HL-60 (cell line): ENCODE measurements at regions not wholly inside any gene's neighbourhood (a gene's known extent, or its start where the extent isn't known, plus 50 kb on each side); places are given as distances from the start of the nearest gene placed in this dataset.

Experiments
- POLR2AphosphoS5 ChIP-seq: IDR thresholded peaks from 2 replicates; pipeline ENCODE4 v1.6.1; 2012; ENCODE audit warnings: low read depth
- TF ChIP-seq, protein P1 (sequence below): IDR thresholded peaks from one replicate; pipeline ENCODE4 v1.5.1; 2011; ENCODE audit warnings: low read length, control low read depth, inconsistent platforms; ENCODE audit not compliant: insufficient read depth
- TF ChIP-seq, protein P2 (sequence below): IDR thresholded peaks from 2 replicates; pipeline ENCODE4 v1.6.1; 2012; ENCODE audit warnings: low read depth; ENCODE audit not compliant: insufficient replicate concordance

DNA sequence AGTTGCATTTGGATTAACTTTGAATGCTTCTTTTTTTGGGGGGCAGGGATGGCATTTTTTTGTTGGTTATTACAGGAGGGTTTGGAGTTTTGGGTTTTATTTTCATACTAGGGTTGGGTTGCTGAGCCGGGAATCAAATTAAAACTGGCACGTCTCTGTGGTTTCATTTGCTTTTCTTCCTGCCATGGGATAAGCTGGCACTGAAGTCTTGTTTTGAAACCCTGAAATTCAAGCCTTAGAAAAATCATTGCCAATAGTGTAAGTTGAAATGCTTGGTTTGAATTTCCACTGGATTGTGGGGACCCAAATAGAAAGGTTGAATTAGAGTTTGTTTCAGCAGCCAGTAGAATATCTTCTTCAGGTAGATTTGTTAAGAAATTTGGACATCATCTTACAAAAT lies 193.1 kb upstream of the DCBLD2 start:
- TF ChIP-seq, protein P1, sequence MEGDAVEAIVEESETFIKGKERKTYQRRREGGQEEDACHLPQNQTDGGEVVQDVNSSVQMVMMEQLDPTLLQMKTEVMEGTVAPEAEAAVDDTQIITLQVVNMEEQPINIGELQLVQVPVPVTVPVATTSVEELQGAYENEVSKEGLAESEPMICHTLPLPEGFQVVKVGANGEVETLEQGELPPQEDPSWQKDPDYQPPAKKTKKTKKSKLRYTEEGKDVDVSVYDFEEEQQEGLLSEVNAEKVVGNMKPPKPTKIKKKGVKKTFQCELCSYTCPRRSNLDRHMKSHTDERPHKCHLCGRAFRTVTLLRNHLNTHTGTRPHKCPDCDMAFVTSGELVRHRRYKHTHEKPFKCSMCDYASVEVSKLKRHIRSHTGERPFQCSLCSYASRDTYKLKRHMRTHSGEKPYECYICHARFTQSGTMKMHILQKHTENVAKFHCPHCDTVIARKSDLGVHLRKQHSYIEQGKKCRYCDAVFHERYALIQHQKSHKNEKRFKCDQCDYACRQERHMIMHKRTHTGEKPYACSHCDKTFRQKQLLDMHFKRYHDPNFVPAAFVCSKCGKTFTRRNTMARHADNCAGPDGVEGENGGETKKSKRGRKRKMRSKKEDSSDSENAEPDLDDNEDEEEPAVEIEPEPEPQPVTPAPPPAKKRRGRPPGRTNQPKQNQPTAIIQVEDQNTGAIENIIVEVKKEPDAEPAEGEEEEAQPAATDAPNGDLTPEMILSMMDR: no peak
- TF ChIP-seq, protein P2, sequence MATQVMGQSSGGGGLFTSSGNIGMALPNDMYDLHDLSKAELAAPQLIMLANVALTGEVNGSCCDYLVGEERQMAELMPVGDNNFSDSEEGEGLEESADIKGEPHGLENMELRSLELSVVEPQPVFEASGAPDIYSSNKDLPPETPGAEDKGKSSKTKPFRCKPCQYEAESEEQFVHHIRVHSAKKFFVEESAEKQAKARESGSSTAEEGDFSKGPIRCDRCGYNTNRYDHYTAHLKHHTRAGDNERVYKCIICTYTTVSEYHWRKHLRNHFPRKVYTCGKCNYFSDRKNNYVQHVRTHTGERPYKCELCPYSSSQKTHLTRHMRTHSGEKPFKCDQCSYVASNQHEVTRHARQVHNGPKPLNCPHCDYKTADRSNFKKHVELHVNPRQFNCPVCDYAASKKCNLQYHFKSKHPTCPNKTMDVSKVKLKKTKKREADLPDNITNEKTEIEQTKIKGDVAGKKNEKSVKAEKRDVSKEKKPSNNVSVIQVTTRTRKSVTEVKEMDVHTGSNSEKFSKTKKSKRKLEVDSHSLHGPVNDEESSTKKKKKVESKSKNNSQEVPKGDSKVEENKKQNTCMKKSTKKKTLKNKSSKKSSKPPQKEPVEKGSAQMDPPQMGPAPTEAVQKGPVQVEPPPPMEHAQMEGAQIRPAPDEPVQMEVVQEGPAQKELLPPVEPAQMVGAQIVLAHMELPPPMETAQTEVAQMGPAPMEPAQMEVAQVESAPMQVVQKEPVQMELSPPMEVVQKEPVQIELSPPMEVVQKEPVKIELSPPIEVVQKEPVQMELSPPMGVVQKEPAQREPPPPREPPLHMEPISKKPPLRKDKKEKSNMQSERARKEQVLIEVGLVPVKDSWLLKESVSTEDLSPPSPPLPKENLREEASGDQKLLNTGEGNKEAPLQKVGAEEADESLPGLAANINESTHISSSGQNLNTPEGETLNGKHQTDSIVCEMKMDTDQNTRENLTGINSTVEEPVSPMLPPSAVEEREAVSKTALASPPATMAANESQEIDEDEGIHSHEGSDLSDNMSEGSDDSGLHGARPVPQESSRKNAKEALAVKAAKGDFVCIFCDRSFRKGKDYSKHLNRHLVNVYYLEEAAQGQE: no peak
- TF ChIP-seq POLR2AphosphoS5: no peak
